AG09319 (cell line): ENCODE measurements at regions not wholly inside any gene's neighbourhood (a gene's known extent, or its start where the extent isn't known, plus 50 kb on each side); places are given as distances from the start of the nearest gene placed in this dataset.
"Not testable (repeated sequence)": the region's sequence is repeated elsewhere in the genome, so short reads cannot be mapped to it uniquely, and the experiment has no call there.

ENCODE experiments used
- DNase-seq: peaks from one replicate; pipeline ENCODE4 v3.0.0-alpha.2; 2010; ENCODE audit warnings: low read depth; ENCODE audit errors: extremely low read depth
- CTCF ChIP-seq: IDR thresholded peaks from 2 replicates; pipeline ENCODE4 v1.5.1; 2011; ENCODE audit warnings: low read depth, mild to moderate bottlenecking, inconsistent platforms, low read length, moderate library complexity

GRCh38 chr3:162398554-162398953, 901.9 kb downstream of the OTOL1 start:
- no peak for TF ChIP-seq CTCF
- no peak for DNase-seq

GRCh38 chr3:162400697-162401096, 904.1 kb downstream of the OTOL1 start:
- TF ChIP-seq CTCF, result no peak

GRCh38 chr3:162411556-162411955, 914.9 kb downstream of the OTOL1 start:
- not testable (repeated sequence) for DNase-seq

More at GRCh38 chr3:162400697-162401096, 904.1 kb downstream of the OTOL1 start:
- DNase-seq, result no peak

GRCh38 chr3:162421721-162422120, 925.1 kb downstream of the OTOL1 start:
- DNase-seq, result no peak
- no peak for TF ChIP-seq CTCF

GRCh38 chr3:162428192-162428591, 931.6 kb downstream of the OTOL1 start:
- DNase-seq, result no peak
- TF ChIP-seq CTCF, result no peak

GRCh38 chr3:162435750-162436149, 939.1 kb downstream of the OTOL1 start:
- DNase-seq, result no peak
- no peak for TF ChIP-seq CTCF

- DNase-seq, result no peak
- no peak for TF ChIP-seq CTCF
Measured at GRCh38 chr3:162436826-162437225, 940.2 kb downstream of the OTOL1 start.

GRCh38 chr3:162437480-162437879, 940.9 kb downstream of the OTOL1 start:
- no peak for DNase-seq
- TF ChIP-seq CTCF, result no peak
